ENCODE measurements at regions not wholly inside any gene's neighbourhood (a gene's known extent, or its start where the extent isn't known, plus 50 kb on each side); places are given as distances from the start of the nearest gene placed in this dataset.
"Not testable (repeated sequence)": the region's sequence is repeated elsewhere in the genome, so short reads cannot be mapped to it uniquely, and the experiment has no call there.

- DNase-seq = no peak
Measured at GRCh38 chr15:38818157-38818790, 253.7 kb upstream of the RASGRP1 start.

- DNase-seq = no peak
Measured at GRCh38 chr15:38819387-38819950, 254.9 kb upstream of the RASGRP1 start.

GRCh38 chr15:38823263-38823662, 258.6 kb upstream of the RASGRP1 start:
- no peak for DNase-seq

- DNase-seq = no peak
Measured at GRCh38 chr15:38824719-38825118, 260.1 kb upstream of the RASGRP1 start.

- DNase-seq = no peak
Measured at GRCh38 chr15:38826880-38827279, 262.3 kb upstream of the RASGRP1 start.

- DNase-seq = no peak
Measured at GRCh38 chr15:38828031-38828532, 263.5 kb upstream of the RASGRP1 start.

GRCh38 chr15:38829086-38829485, 264.5 kb upstream of the RASGRP1 start:
- no peak for DNase-seq

GRCh38 chr15:38842226-38842625, 277.6 kb upstream of the RASGRP1 start:
- no peak for DNase-seq

- no peak for DNase-seq
Measured at GRCh38 chr15:38843051-38843501, 278.5 kb upstream of the RASGRP1 start.

GRCh38 chr15:38843736-38844590, 279.3 kb upstream of the RASGRP1 start:
- no peak for DNase-seq

GRCh38 chr15:38844736-38845135, 280.1 kb upstream of the RASGRP1 start:
- no peak for DNase-seq

GRCh38 chr15:38846346-38846745, 281.7 kb upstream of the RASGRP1 start:
- no peak for DNase-seq

GRCh38 chr15:38847666-38848065, 283.1 kb upstream of the RASGRP1 start:
- DNase-seq = no peak

- no peak for DNase-seq
Measured at GRCh38 chr15:38849046-38849445, 284.4 kb upstream of the RASGRP1 start.

GRCh38 chr15:38852188-38852587, 287.6 kb upstream of the RASGRP1 start:
- DNase-seq = not testable (repeated sequence)

GRCh38 chr15:38853608-38854007, 289.0 kb upstream of the RASGRP1 start:
- DNase-seq = peak; percentile 22

- DNase-seq = peak; percentile 3
Measured at GRCh38 chr15:38854506-38854905, 289.9 kb upstream of the RASGRP1 start.

GRCh38 chr15:38857814-38858213, 293.2 kb upstream of the RASGRP1 start:
- no peak for DNase-seq

- no peak for DNase-seq
Measured at GRCh38 chr15:38859574-38859973, 295.0 kb upstream of the RASGRP1 start.

GRCh38 chr15:38860253-38860652, 295.6 kb upstream of the RASGRP1 start:
- DNase-seq = peak; percentile 3

- no peak for DNase-seq
Measured at GRCh38 chr15:38860674-38861073, 296.1 kb upstream of the RASGRP1 start.

- DNase-seq = no peak
Measured at GRCh38 chr15:38861108-38861507, 296.5 kb upstream of the RASGRP1 start.

- no peak for DNase-seq
Measured at GRCh38 chr15:38862099-38862498, 297.5 kb upstream of the RASGRP1 start.

- DNase-seq = no peak
Measured at GRCh38 chr15:38863381-38863780, 298.8 kb upstream of the RASGRP1 start.
